ENCODE measurements at regions not wholly inside any gene's neighbourhood (a gene's known extent, or its start where the extent isn't known, plus 50 kb on each side); places are given as distances from the start of the nearest gene placed in this dataset.

GRCh38 chr2:47662552-47662951, 91.8 kb upstream of the KCNK12 start:
- Histone ChIP-seq H3K4me3 (ENCODE audit: low read length, poor library complexity, severe bottlenecking) (no peak overlapping the region), H3K4me2 (ENCODE audit: low read depth, low read length, poor library complexity, severe bottlenecking) (no peak overlapping the region)

GRCh38 chr2:47661310-47661709, 90.5 kb upstream of the KCNK12 start:
- Histone ChIP-seq H3K36me3 (ENCODE audit: insufficient read depth, low read length) (no peaks in the 10 kb centered on the region), H3F3A (ENCODE audit: low read depth) (no peaks in the 10 kb centered on the region), H3K4me1 (ENCODE audit: insufficient read depth, low read length, poor library complexity, severe bottlenecking) (no peaks in the 10 kb centered on the region), H3K9ac (ENCODE audit: low read depth, low read length, poor library complexity, severe bottlenecking) (no peak overlapping the region), H3K9me2 (replicated peaks; ENCODE audit: low read depth, low read length) (no peaks in the 10 kb centered on the region), H3K9me3 (ENCODE audit: insufficient read depth, low read depth, low read length) (no peaks in the 10 kb centered on the region), H3K27me3 (ENCODE audit: insufficient read depth, low read length, poor library complexity, severe bottlenecking) (no peaks in the 10 kb centered on the region), H4K20me1 (ENCODE audit: insufficient read depth, low read length, poor library complexity, severe bottlenecking) (no peaks in the 10 kb centered on the region), H3K4me2 (ENCODE audit: low read depth, low read length, poor library complexity, severe bottlenecking) (no peak overlapping the region), H2AFZ (ENCODE audit: low read length) (no peak overlapping the region), H3K4me3 (ENCODE audit: low read length, poor library complexity, severe bottlenecking) (no peak overlapping the region), H3K79me2 (ENCODE audit: insufficient read depth, low read length) (no peaks in the 10 kb centered on the region)
- TF ChIP-seq CTCF (conservative IDR thresholded peaks at IDR 0.05; ENCODE audit: low read length) (no peak), EZH2phosphoT487 (IDR thresholded peaks at IDR 0.05; ENCODE audit: borderline replicate concordance) (no peak)

More at GRCh38 chr2:47662552-47662951, 91.8 kb upstream of the KCNK12 start:
- no peaks in the 10 kb centered on the region for H3K4me1 ChIP-seq (ENCODE audit: insufficient read depth, low read length, poor library complexity, severe bottlenecking)
- H3K9ac ChIP-seq (ENCODE audit: low read depth, low read length, poor library complexity, severe bottlenecking): no peak overlapping the region
- H2AFZ ChIP-seq (ENCODE audit: low read length): no peak overlapping the region
- no peaks in the 10 kb centered on the region for H3F3A ChIP-seq (ENCODE audit: low read depth)
- no peaks in the 10 kb centered on the region for H3K36me3 ChIP-seq (ENCODE audit: insufficient read depth, low read length)
- H3K9me3 ChIP-seq (ENCODE audit: insufficient read depth, low read depth, low read length): no peaks in the 10 kb centered on the region
- H3K27me3 ChIP-seq (ENCODE audit: insufficient read depth, low read length, poor library complexity, severe bottlenecking): no peaks in the 10 kb centered on the region
- TF ChIP-seq CTCF (conservative IDR thresholded peaks at IDR 0.05; ENCODE audit: low read length) (no peak), EZH2phosphoT487 (IDR thresholded peaks at IDR 0.05; ENCODE audit: borderline replicate concordance) (no peak)
- no peaks in the 10 kb centered on the region for H4K20me1 ChIP-seq (ENCODE audit: insufficient read depth, low read length, poor library complexity, severe bottlenecking)
- H3K9me2 ChIP-seq (replicated peaks; ENCODE audit: low read depth, low read length): no peaks in the 10 kb centered on the region
- no peaks in the 10 kb centered on the region for H3K79me2 ChIP-seq (ENCODE audit: insufficient read depth, low read length)

GRCh38 chr2:47660168-47660567, 89.4 kb upstream of the KCNK12 start:
- Histone ChIP-seq H4K20me1 (ENCODE audit: insufficient read depth, low read length, poor library complexity, severe bottlenecking) (no peaks in the 10 kb centered on the region), H3K4me3 (ENCODE audit: low read length, poor library complexity, severe bottlenecking) (no peak overlapping the region), H3K79me2 (ENCODE audit: insufficient read depth, low read length) (no peaks in the 10 kb centered on the region), H3K9me2 (replicated peaks; ENCODE audit: low read depth, low read length) (no peaks in the 10 kb centered on the region), H3K36me3 (ENCODE audit: insufficient read depth, low read length) (no peaks in the 10 kb centered on the region), H3K9me3 (ENCODE audit: insufficient read depth, low read depth, low read length) (no peaks in the 10 kb centered on the region), H3K4me1 (ENCODE audit: insufficient read depth, low read length, poor library complexity, severe bottlenecking) (peaks cover 4% of the 10 kb centered on the region), H3F3A (ENCODE audit: low read depth) (no peaks in the 10 kb centered on the region), H3K4me2 (ENCODE audit: low read depth, low read length, poor library complexity, severe bottlenecking) (no peak overlapping the region), H3K9ac (ENCODE audit: low read depth, low read length, poor library complexity, severe bottlenecking) (no peak overlapping the region), H2AFZ (ENCODE audit: low read length) (no peak overlapping the region), H3K27me3 (ENCODE audit: insufficient read depth, low read length, poor library complexity, severe bottlenecking) (no peaks in the 10 kb centered on the region)
- TF ChIP-seq EZH2phosphoT487 (IDR thresholded peaks at IDR 0.05; ENCODE audit: borderline replicate concordance): no peak
- TF ChIP-seq CTCF (conservative IDR thresholded peaks at IDR 0.05; ENCODE audit: low read length): no peak

All from Loucy (cell line).